Keratinocyte (primary cell): ENCODE measurements at regions not wholly inside any gene's neighbourhood (a gene's known extent, or its start where the extent isn't known, plus 50 kb on each side); places are given as distances from the start of the nearest gene placed in this dataset.

ENCODE experiments used
- DNase-seq: peaks from one replicate; pipeline ENCODE4 v3.0.0-alpha.2; 2011; ENCODE audit warnings: low read depth, missing footprints, low spot score
- FAIRE-seq: peaks from 2 replicates; lab custom pipeline; 2011; peaks lifted over from hg19 to GRCh38; lab: Jason Lieb, UNC
- H2AFZ ChIP-seq: 2 replicates; pipeline ENCODE4 v1.6.0; 2012; ENCODE audit warnings: low read length, control low read depth, inconsistent platforms; ENCODE audit not compliant: control insufficient read depth
- H3K27ac ChIP-seq: 2 replicates; pipeline ENCODE4 v1.5.1; 2011; ENCODE audit warnings: low read length; ENCODE audit not compliant: control insufficient read depth, insufficient read depth
- H3K27me3 ChIP-seq: 3 replicates; pipeline ENCODE4 v1.6.0; 2011; ENCODE audit warnings: low read length; ENCODE audit not compliant: control insufficient read depth, insufficient read depth; ENCODE audit errors: extremely low read depth
- H3K36me3 ChIP-seq, 2 experiments: 2 replicates in 1 of 2; 3 replicates in 1 of 2; pipeline ENCODE4 v1.5.1; 2011; ENCODE audit warnings: low read length in 2 of 2, mild to moderate bottlenecking in 1 of 2; ENCODE audit not compliant: control insufficient read depth in 2 of 2, insufficient read depth in 2 of 2; ENCODE audit errors: extremely low read depth in 1 of 2
- H3K4me1 ChIP-seq: 3 replicates; pipeline ENCODE4 v1.5.1; 2011; ENCODE audit warnings: low read length; ENCODE audit not compliant: control insufficient read depth, insufficient read depth; ENCODE audit errors: extremely low read depth
- H3K4me2 ChIP-seq: 3 replicates; pipeline ENCODE4 v1.6.0; 2011; ENCODE audit warnings: low read depth, low read length; ENCODE audit not compliant: control insufficient read depth, insufficient read depth; ENCODE audit errors: extremely low read depth
- H3K4me3 ChIP-seq, 3 experiments: fragments of 200-600 bp in 1 of 3; sonication (generic) in 1 of 3; 2 replicates in 2 of 3; 3 replicates in 1 of 3; pipeline ENCODE4 v1.5.1; 2011 to 2016; ENCODE audit warnings: low read length in 3 of 3, mild to moderate bottlenecking in 3 of 3, control low read depth in 2 of 3, inconsistent platforms in 1 of 3, low read depth in 1 of 3, mixed read lengths in 1 of 3, mixed run types in 1 of 3, moderate library complexity in 1 of 3; ENCODE audit not compliant: control insufficient read depth in 2 of 3, insufficient read depth in 2 of 3; ENCODE audit errors: extremely low read depth in 1 of 3
- H3K79me2 ChIP-seq: 2 replicates; pipeline ENCODE4 v1.6.0; 2012; ENCODE audit warnings: low read length; ENCODE audit not compliant: control insufficient read depth, insufficient read depth
- H3K9ac ChIP-seq: 3 replicates; pipeline ENCODE4 v1.6.0; 2011; ENCODE audit warnings: low read length; ENCODE audit not compliant: control insufficient read depth, insufficient read depth; ENCODE audit errors: extremely low read depth
- H3K9me1 ChIP-seq: 3 replicates; pipeline ENCODE4 v1.6.0; 2011; ENCODE audit warnings: low read length; ENCODE audit not compliant: control insufficient read depth, insufficient read depth; ENCODE audit errors: extremely low read depth
- H3K9me3 ChIP-seq: 2 replicates; pipeline ENCODE4 v1.5.1; 2012; ENCODE audit warnings: low read depth, low read length; ENCODE audit not compliant: control insufficient read depth
- H4K20me1 ChIP-seq: 3 replicates; pipeline ENCODE4 v1.6.0; 2011; ENCODE audit warnings: low read length; ENCODE audit not compliant: control insufficient read depth, insufficient read depth; ENCODE audit errors: extremely low read depth
- CTCF ChIP-seq, 3 experiments: IDR thresholded peaks in 1 of 3; conservative IDR thresholded peaks in 1 of 3; optimal IDR thresholded peaks in 1 of 3; 2 replicates in 2 of 3; 3 replicates in 1 of 3; pipeline versions ENCODE3 to v1.5.1; 2011; ENCODE audit warnings: low read length in 3 of 3, mild to moderate bottlenecking in 3 of 3, moderate library complexity in 2 of 3, control low read depth in 1 of 3, inconsistent platforms in 1 of 3; ENCODE audit not compliant: insufficient read depth in 2 of 3; ENCODE audit errors: extremely low read depth in 1 of 3
- EZH2 ChIP-seq: IDR thresholded peaks from one replicate; pipeline ENCODE4 v1.6.1; 2012; ENCODE audit warnings: inconsistent platforms, mild to moderate bottlenecking, low read length, moderate library complexity
- dilution Hi-C: fragments of 300-500 bp; cut with MboI; formaldehyde crosslinking; loops from one replicate; pipeline ENCODE4 v1.7.0; 2020; ENCODE audit warnings: low sequenced_read_pairs; ENCODE audit not compliant: extremely low pct_ligation_motif_present

GRCh38 chr4:30903502-30904214 is 183.5 kb downstream of the PCDH7 start:
- no peaks in the 10 kb centered on the region for H3K27me3 ChIP-seq
- no peaks in the 10 kb centered on the region for H3K9me1 ChIP-seq
- FAIRE-seq (no peak), DNase-seq (no peak)
- no peaks in the 10 kb centered on the region for H3K79me2 ChIP-seq
- no peak overlapping the region for H3K27ac ChIP-seq
- no peak overlapping the region for H3K4me3 ChIP-seq
- no peak overlapping the region for H2AFZ ChIP-seq
- H4K20me1 ChIP-seq = no peaks in the 10 kb centered on the region
- H3K36me3 ChIP-seq = no peaks in the 10 kb centered on the region
- no peaks in the 10 kb centered on the region for H3K4me1 ChIP-seq
- H3K9me3 ChIP-seq = no peaks in the 10 kb centered on the region
- TF ChIP-seq CTCF (optimal IDR thresholded peaks at IDR 0.05 in 1 of 3, IDR thresholded peaks at IDR 0.05 in 1 of 3, conservative IDR thresholded peaks at IDR 0.05 in 1 of 3; ENCODE audit: extremely low read depth in 1 of 3, insufficient read depth in 2 of 3, low read length in 3 of 3) = no peak
- no peak for TF ChIP-seq EZH2
- dilution Hi-C loops = no loop called here
- H3K4me2 ChIP-seq = no peak overlapping the region
- H3K9ac ChIP-seq = no peak overlapping the region

GRCh38 chr4:30904215-30904555 is 184.0 kb downstream of the PCDH7 start:
- dilution Hi-C loops = no loop called here

More at GRCh38 chr4:30904215-30904555, 184.0 kb downstream of the PCDH7 start:
- Histone ChIP-seq H3K79me2 (no peaks in the 10 kb centered on the region), H3K9ac (no peak overlapping the region), H4K20me1 (no peaks in the 10 kb centered on the region), H3K36me3 (no peaks in the 10 kb centered on the region), H3K27me3 (no peaks in the 10 kb centered on the region), H3K9me3 (no peaks in the 10 kb centered on the region), H3K9me1 (no peaks in the 10 kb centered on the region), H3K27ac (no peak overlapping the region), H3K4me2 (no peak overlapping the region), H3K4me1 (no peaks in the 10 kb centered on the region), H3K4me3 (no peak overlapping the region), H2AFZ (no peak overlapping the region)
- FAIRE-seq = no peak
- no peak for DNase-seq
- TF ChIP-seq CTCF (optimal IDR thresholded peaks at IDR 0.05 in 1 of 3, IDR thresholded peaks at IDR 0.05 in 1 of 3, conservative IDR thresholded peaks at IDR 0.05 in 1 of 3; ENCODE audit: extremely low read depth in 1 of 3, insufficient read depth in 2 of 3, low read length in 3 of 3) (no peak), EZH2 (no peak)
